GM23248 (cell line): ENCODE measurements at regions not wholly inside any gene's neighbourhood (a gene's known extent, or its start where the extent isn't known, plus 50 kb on each side); places are given as distances from the start of the nearest gene placed in this dataset.

ENCODE experiments used
- DNase-seq: peaks from one replicate; pipeline ENCODE4 v3.0.0-alpha.2; 2015
- H2AFZ ChIP-seq: fragments of 200-600 bp; sonication (generic); 2 replicates; pipeline ENCODE4 v1.6.1; 2016; ENCODE audit warnings: antibody characterized with exemption
- H3F3A ChIP-seq: fragments of 200-600 bp; sonication (generic); 2 replicates; pipeline ENCODE4 v1.6.1; 2016; ENCODE audit warnings: mild to moderate bottlenecking, antibody characterized with exemption, mixed run types; ENCODE audit not compliant: insufficient read depth
- H3K27ac ChIP-seq: fragments of 200-600 bp; sonication (generic); 2 replicates; pipeline ENCODE4 v1.5.1; 2016; ENCODE audit warnings: mild to moderate bottlenecking
- H3K27me3 ChIP-seq: fragments of 200-600 bp; sonication (generic); replicated peaks from 2 replicates; pipeline ENCODE4 v1.6.1; 2016; ENCODE audit warnings: mild to moderate bottlenecking; ENCODE audit not compliant: insufficient read depth
- H3K36me3 ChIP-seq: fragments of 200-600 bp; sonication (generic); 2 replicates; pipeline ENCODE4 v1.6.1; 2016; ENCODE audit warnings: low read depth, mild to moderate bottlenecking
- H3K4me1 ChIP-seq: fragments of 200-600 bp; sonication (generic); 2 replicates; pipeline ENCODE4 v1.6.1; 2016; ENCODE audit warnings: mild to moderate bottlenecking; ENCODE audit not compliant: insufficient read depth
- H3K4me2 ChIP-seq: fragments of 200-600 bp; sonication (generic); one replicate; pipeline ENCODE4 v1.6.1; 2016; ENCODE audit warnings: mild to moderate bottlenecking; ENCODE audit not compliant: unreplicated experiment
- H3K4me3 ChIP-seq: fragments of 200-600 bp; sonication (generic); 2 replicates; pipeline ENCODE4 v1.5.1; 2016; ENCODE audit warnings: mild to moderate bottlenecking
- H3K79me2 ChIP-seq: fragments of 200-600 bp; sonication (generic); 2 replicates; pipeline ENCODE4 v1.6.1; 2016; ENCODE audit warnings: mild to moderate bottlenecking; ENCODE audit not compliant: insufficient read depth
- H3K9ac ChIP-seq: fragments of 200-600 bp; sonication (generic); 2 replicates; pipeline ENCODE4 v1.6.1; 2016; ENCODE audit warnings: mild to moderate bottlenecking
- H3K9me2 ChIP-seq: fragments of 200-600 bp; sonication (generic); 2 replicates; pipeline ENCODE4 v1.6.1; 2016; ENCODE audit warnings: mixed run types, mild to moderate bottlenecking, moderate library complexity; ENCODE audit not compliant: insufficient read depth
- H3K9me3 ChIP-seq: fragments of 200-600 bp; sonication (generic); one replicate; pipeline ENCODE4 v1.6.1; 2017; ENCODE audit warnings: low read depth
- H4K20me1 ChIP-seq: fragments of 200-600 bp; sonication (generic); 2 replicates; pipeline ENCODE4 v1.6.0; 2016; ENCODE audit not compliant: insufficient read depth
- EZH2 ChIP-seq: fragments of 200-600 bp; sonication (generic); IDR thresholded peaks from 2 replicates; pipeline ENCODE4 v1.6.1; 2018; ENCODE audit warnings: antibody characterized with exemption, mild to moderate bottlenecking; ENCODE audit not compliant: insufficient read depth, poor library complexity, severe bottlenecking
- EZH2phosphoT487 ChIP-seq: fragments of 200-600 bp; sonication (generic); IDR thresholded peaks from 2 replicates; pipeline ENCODE4 v1.6.1; 2018; ENCODE audit warnings: antibody characterized with exemption, moderate library complexity, mild to moderate bottlenecking, low read depth; ENCODE audit not compliant: insufficient read depth
- WGBS, 2 experiments: methylation state at CpG; one replicate each; pipeline ENCODE4 v1.1.6; 2015 to 2017; ENCODE audit warnings: low lambda C conversion rate in 2 of 2, low coverage in 1 of 2; ENCODE audit errors: missing lambda C conversion rate in 2 of 2; 5-methylcytosine and 5-hydroxymethylcytosine counted together
- in situ Hi-C: fragments of 300-500 bp; cut with MboI; formaldehyde crosslinking; loops from 2 replicates; pipeline ENCODE4 v1.15.0; 2020

DNA sequence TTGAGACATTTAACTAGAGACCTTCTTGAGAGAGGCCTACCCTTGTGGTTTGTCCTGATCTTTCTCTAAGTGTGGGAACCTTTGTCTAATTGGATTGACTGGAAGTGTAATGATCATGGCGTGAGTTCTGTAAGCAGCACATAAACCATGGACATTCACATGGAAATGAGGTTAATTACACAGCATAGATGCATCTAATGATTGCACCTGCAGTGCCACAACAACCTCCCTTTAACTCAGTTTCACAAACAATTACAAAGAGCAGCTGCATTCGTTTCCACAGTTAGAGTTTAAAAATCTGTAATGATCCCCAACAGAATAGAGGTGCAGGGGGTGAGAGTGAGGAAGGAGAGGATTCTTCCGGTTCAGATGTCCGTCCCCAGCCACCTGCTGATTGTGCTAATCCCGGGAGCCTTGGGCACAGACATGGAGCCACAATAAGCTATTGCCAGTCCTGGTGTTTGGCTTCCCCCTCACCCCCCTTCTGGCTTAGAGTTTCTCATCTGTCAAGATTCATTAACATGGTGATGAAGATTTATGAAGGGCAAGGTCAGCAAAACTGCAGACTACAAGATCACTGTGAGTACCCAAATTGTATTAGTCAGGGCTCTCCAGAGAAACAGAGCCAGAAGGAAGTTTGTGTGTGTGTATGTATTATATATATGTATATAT is 659.2 kb upstream of the SOX9 start:
- in situ Hi-C loops: loop anchor here (10.0 to 25.0 kb wide), 2 partner anchors 653 to 699 kb away; no protein-coding TSS in a partner anchor
- Histone ChIP-seq H3K4me2 (no peak overlapping the region), H3K4me3 (no peak overlapping the region), H3K27me3 (no peaks in the 10 kb centered on the region), H3K9me2 (no peaks in the 10 kb centered on the region), H3K9ac (no peak overlapping the region), H3K79me2 (no peaks in the 10 kb centered on the region), H3K4me1 (no peaks in the 10 kb centered on the region), H2AFZ (no peak overlapping the region), H3F3A (no peaks in the 10 kb centered on the region), H4K20me1 (no peaks in the 10 kb centered on the region), H3K36me3 (no peaks in the 10 kb centered on the region), H3K9me3 (no peaks in the 10 kb centered on the region), H3K27ac (no peak overlapping the region)
- whole genome bisulfite sequencing, 2 experiments: 77 to 80% methylated on average over 5 of the region's 5 CpGs
- TF ChIP-seq EZH2phosphoT487 (no peak), EZH2 (no peak)
- DNase-seq: no peak

- no peak for DNase-seq
- no peaks in the 10 kb centered on the region for H4K20me1 ChIP-seq
- no peak overlapping the region for H2AFZ ChIP-seq
- in situ Hi-C loops: loop anchor here (10.0 to 25.0 kb wide), 2 partner anchors 651 to 702 kb away; no protein-coding TSS in a partner anchor
- no peak overlapping the region for H3K4me3 ChIP-seq
- no peaks in the 10 kb centered on the region for H3K36me3 ChIP-seq
- no peak overlapping the region for H3K4me2 ChIP-seq
- WGBS, 2 experiments: 86 to 91% methylated on average over 4 of the region's 4 CpGs
- TF ChIP-seq EZH2 (no peak), EZH2phosphoT487 (no peak)
- H3K79me2 ChIP-seq: no peaks in the 10 kb centered on the region
- no peaks in the 10 kb centered on the region for H3F3A ChIP-seq
- H3K9me2 ChIP-seq: peaks cover 3% of the 10 kb centered on the region; the same call in 1 of the 2 replicates
- no peaks in the 10 kb centered on the region for H3K4me1 ChIP-seq
- H3K9ac ChIP-seq: no peak overlapping the region
- H3K27ac ChIP-seq: no peak overlapping the region
- H3K9me3 ChIP-seq: no peaks in the 10 kb centered on the region
- no peaks in the 10 kb centered on the region for H3K27me3 ChIP-seq
Measured at GRCh38 chr17:71464241-71464640, 656.6 kb upstream of the SOX9 start.

DNA sequence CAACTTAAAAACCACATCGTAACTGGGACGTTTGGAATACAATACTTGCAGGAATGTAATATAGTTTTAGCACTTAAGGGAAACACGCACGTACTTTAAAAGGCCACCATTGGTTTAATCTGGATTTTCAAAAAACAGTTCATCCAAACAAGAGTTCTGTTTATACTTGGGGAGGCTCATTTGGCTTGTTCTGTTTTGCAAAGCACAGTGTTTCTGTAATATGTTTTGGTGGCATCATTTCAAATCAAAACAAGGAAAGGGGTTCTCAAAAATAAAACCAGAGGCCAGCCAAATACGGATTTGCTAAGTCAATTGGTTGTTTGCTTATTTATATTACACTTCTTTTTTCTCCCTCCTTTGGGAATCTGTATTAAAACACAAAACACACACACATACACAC is 656.1 kb upstream of the SOX9 start:
- Histone ChIP-seq H3K27me3 (no peaks in the 10 kb centered on the region), H3K4me1 (no peaks in the 10 kb centered on the region), H4K20me1 (no peaks in the 10 kb centered on the region), H3K4me3 (no peak overlapping the region), H3K79me2 (no peaks in the 10 kb centered on the region), H3K36me3 (no peaks in the 10 kb centered on the region), H3K27ac (no peak overlapping the region), H3K4me2 (no peak overlapping the region), H3K9ac (no peak overlapping the region), H3K9me2 (peaks cover 3% of the 10 kb centered on the region; the same call in 1 of the 2 replicates), H2AFZ (no peak overlapping the region), H3K9me3 (no peaks in the 10 kb centered on the region), H3F3A (no peaks in the 10 kb centered on the region)
- in situ Hi-C loops: loop anchor here (10.0 to 25.0 kb wide), 2 partner anchors 650 to 702 kb away; no protein-coding TSS in a partner anchor
- WGBS, 2 experiments: 95% methylated on average over 5 of the region's 5 CpGs
- no peak for DNase-seq
- TF ChIP-seq EZH2 (no peak), EZH2phosphoT487 (no peak)

DNA sequence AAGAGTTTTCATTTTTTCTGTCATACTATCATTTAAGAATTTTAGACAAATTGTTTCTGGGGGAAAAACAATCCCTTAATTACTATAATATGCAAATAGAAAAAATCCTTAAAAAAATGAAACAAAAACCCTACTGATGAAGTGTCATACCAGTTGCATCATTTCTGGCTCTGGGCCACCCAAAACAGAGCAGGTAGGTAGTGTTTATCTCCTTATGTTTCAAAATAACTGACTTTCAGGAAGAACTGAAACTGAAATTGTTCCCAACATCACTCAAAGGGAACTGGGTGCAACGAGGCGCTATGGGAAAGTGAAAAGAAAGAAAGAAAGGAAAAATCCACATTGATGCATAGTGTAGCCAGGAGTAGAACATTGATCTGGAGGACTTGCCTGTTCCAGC is 653.1 kb upstream of the SOX9 start:
- H4K20me1 ChIP-seq: no peaks in the 10 kb centered on the region
- H3K4me2 ChIP-seq: no peak overlapping the region
- H3K4me1 ChIP-seq: no peaks in the 10 kb centered on the region
- no peaks in the 10 kb centered on the region for H3K36me3 ChIP-seq
- no peak overlapping the region for H2AFZ ChIP-seq
- in situ Hi-C loops: loop anchor here (10.0 to 25.0 kb wide), 2 partner anchors 647 to 705 kb away; no protein-coding TSS in a partner anchor
- H3K4me3 ChIP-seq: no peak overlapping the region
- no peaks in the 10 kb centered on the region for H3K79me2 ChIP-seq
- H3K9ac ChIP-seq: no peak overlapping the region
- TF ChIP-seq EZH2phosphoT487 (no peak), EZH2 (no peak)
- DNase-seq: no peak
- no peaks in the 10 kb centered on the region for H3K27me3 ChIP-seq
- no peaks in the 10 kb centered on the region for H3K9me3 ChIP-seq
- no peaks in the 10 kb centered on the region for H3F3A ChIP-seq
- WGBS, 2 experiments: 97% methylated on average over 2 of the region's 2 CpGs
- no peak overlapping the region for H3K27ac ChIP-seq
- H3K9me2 ChIP-seq: peaks cover 3% of the 10 kb centered on the region; the same call in 1 of the 2 replicates
